ENCODE measurements at regions not wholly inside any gene's neighbourhood (a gene's known extent, or its start where the extent isn't known, plus 50 kb on each side); places are given as distances from the start of the nearest gene placed in this dataset.
"Not testable (repeated sequence)": the region's sequence is repeated elsewhere in the genome, so short reads cannot be mapped to it uniquely, and the experiment has no call there.

DNA sequence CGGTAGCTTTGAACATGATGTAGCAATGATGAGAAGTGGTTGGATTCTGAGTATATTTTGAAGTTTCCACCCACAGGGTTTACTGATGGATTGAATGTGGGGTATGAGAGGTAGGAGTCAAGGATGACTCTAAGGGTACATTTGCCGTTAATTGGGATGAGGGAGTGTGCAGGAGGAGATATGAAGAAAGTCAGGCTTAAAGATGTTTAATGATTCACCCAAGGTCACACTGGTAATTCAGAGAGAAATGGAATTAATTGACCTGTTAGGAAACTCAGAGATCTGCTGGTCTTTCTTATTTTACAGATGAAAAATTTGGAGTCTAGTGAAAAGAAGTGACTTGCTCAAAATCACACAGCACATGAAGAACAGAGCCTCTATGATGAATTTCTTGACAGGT is 390.7 kb downstream of the GBA3 start:
- Histone ChIP-seq H3K9ac (ENCODE audit: low read length) (no peak overlapping the region), H3K79me2 (replicated peaks; ENCODE audit: insufficient read depth, low read length) (no peaks in the 10 kb centered on the region), H3K4me2 (ENCODE audit: low read length) (no peak overlapping the region), H3K36me3 (ENCODE audit: insufficient read depth, low read length) (no peaks in the 10 kb centered on the region), H2AFZ (ENCODE audit: low read depth, low read length) (no peak overlapping the region), H4K20me1 (ENCODE audit: insufficient read depth) (no peaks in the 10 kb centered on the region), H3K4me3 (ENCODE audit: low read length) (no peak overlapping the region), H3K27ac (ENCODE audit: low read length) (no peak overlapping the region), H3K9me3 (ENCODE audit: low read length) (no peaks in the 10 kb centered on the region), H3K9me2 (ENCODE audit: insufficient read depth, low read length) (no peaks in the 10 kb centered on the region), H3K27me3 (ENCODE audit: insufficient read depth, low read depth, low read length) (no peaks in the 10 kb centered on the region), H3F3A (ENCODE audit: insufficient read depth, low read length, poor library complexity, severe bottlenecking) (no peaks in the 10 kb centered on the region)
- TF ChIP-seq SMC3 (conservative IDR thresholded peaks at IDR 0.05; ENCODE audit: poor library complexity): no peak
- TF ChIP-seq MXI1 (conservative IDR thresholded peaks at IDR 0.05; ENCODE audit: poor library complexity, severe bottlenecking): no peak
- no peak for TF ChIP-seq RAD21 (conservative IDR thresholded peaks at IDR 0.05)
- TF ChIP-seq, protein P1, sequence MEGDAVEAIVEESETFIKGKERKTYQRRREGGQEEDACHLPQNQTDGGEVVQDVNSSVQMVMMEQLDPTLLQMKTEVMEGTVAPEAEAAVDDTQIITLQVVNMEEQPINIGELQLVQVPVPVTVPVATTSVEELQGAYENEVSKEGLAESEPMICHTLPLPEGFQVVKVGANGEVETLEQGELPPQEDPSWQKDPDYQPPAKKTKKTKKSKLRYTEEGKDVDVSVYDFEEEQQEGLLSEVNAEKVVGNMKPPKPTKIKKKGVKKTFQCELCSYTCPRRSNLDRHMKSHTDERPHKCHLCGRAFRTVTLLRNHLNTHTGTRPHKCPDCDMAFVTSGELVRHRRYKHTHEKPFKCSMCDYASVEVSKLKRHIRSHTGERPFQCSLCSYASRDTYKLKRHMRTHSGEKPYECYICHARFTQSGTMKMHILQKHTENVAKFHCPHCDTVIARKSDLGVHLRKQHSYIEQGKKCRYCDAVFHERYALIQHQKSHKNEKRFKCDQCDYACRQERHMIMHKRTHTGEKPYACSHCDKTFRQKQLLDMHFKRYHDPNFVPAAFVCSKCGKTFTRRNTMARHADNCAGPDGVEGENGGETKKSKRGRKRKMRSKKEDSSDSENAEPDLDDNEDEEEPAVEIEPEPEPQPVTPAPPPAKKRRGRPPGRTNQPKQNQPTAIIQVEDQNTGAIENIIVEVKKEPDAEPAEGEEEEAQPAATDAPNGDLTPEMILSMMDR (IDR thresholded peaks at IDR 0.05; ENCODE audit: poor library complexity, severe bottlenecking): no peak
- TF ChIP-seq, protein P2, sequence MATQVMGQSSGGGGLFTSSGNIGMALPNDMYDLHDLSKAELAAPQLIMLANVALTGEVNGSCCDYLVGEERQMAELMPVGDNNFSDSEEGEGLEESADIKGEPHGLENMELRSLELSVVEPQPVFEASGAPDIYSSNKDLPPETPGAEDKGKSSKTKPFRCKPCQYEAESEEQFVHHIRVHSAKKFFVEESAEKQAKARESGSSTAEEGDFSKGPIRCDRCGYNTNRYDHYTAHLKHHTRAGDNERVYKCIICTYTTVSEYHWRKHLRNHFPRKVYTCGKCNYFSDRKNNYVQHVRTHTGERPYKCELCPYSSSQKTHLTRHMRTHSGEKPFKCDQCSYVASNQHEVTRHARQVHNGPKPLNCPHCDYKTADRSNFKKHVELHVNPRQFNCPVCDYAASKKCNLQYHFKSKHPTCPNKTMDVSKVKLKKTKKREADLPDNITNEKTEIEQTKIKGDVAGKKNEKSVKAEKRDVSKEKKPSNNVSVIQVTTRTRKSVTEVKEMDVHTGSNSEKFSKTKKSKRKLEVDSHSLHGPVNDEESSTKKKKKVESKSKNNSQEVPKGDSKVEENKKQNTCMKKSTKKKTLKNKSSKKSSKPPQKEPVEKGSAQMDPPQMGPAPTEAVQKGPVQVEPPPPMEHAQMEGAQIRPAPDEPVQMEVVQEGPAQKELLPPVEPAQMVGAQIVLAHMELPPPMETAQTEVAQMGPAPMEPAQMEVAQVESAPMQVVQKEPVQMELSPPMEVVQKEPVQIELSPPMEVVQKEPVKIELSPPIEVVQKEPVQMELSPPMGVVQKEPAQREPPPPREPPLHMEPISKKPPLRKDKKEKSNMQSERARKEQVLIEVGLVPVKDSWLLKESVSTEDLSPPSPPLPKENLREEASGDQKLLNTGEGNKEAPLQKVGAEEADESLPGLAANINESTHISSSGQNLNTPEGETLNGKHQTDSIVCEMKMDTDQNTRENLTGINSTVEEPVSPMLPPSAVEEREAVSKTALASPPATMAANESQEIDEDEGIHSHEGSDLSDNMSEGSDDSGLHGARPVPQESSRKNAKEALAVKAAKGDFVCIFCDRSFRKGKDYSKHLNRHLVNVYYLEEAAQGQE (IDR thresholded peaks at IDR 0.05; ENCODE audit: borderline replicate concordance): no peak

DNA sequence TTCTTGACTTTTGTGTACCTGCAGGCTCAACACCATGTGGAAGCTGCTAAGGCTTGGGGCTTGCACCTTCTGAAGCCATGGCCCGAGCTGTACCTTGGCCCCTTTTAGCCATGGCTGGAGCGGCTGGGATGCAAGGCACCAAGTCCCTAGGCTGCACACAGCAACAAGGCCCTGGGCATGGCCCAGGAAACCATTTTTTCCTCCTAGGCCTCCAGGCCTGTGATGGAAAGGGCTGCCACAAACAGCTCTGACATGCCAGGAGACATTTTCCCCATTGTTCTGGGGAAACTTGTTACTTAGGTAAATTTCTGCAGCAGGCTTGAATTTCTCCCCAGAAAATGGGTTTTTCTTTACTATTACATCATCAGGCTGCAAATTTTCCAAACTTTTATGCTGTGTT is 387.4 kb downstream of the GBA3 start:
- H3K79me2 ChIP-seq (replicated peaks; ENCODE audit: insufficient read depth, low read length); H2AFZ ChIP-seq (ENCODE audit: low read depth, low read length); H3K36me3 ChIP-seq (ENCODE audit: insufficient read depth, low read length); H3K9me3 ChIP-seq (ENCODE audit: low read length); H3K9ac ChIP-seq (ENCODE audit: low read length); H3K27me3 ChIP-seq (ENCODE audit: insufficient read depth, low read depth, low read length); H3K9me2 ChIP-seq (ENCODE audit: insufficient read depth, low read length); H3F3A ChIP-seq (ENCODE audit: insufficient read depth, low read length, poor library complexity, severe bottlenecking); H3K4me3 ChIP-seq (ENCODE audit: low read length); H3K4me2 ChIP-seq (ENCODE audit: low read length); H4K20me1 ChIP-seq (ENCODE audit: insufficient read depth); H3K27ac ChIP-seq (ENCODE audit: low read length): not testable (repeated sequence)

DNA sequence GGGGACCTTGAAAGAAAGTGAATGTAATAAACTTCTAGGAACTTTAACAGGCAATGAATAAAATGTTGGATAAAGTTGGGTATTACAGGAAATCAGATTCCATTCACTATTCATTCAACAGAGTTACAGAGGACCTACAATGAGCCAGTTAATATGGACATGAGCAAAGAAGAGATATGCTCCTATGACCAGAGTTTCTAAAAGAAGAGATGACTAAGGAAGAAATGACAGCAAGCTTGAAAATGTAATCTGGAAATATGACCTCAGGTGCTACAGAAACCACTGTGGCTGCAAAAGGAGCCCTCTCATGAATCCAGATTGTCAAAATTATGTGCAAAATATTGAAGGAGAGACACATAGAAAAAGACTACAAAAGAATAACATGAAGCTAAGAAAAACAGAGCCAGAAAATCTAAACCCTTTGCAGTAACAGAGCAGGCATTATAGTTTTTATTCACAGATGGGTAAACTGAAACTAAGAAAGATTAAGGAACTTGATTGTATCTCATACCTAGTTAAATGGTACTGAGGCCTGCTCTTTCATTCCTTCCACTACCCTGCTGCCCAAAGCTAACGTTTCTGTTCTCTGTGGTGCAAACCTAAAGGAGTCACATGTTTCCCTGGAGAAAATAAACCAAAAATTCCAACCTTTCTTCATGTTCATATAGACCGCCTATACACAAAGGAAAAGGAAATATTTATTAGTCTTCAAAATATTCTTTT is 378.3 kb downstream of the GBA3 start:
- Histone ChIP-seq H3K36me3 (ENCODE audit: insufficient read depth, low read length) (no peaks in the 10 kb centered on the region), H3K4me2 (ENCODE audit: low read length) (no peak overlapping the region), H3K27me3 (ENCODE audit: insufficient read depth, low read depth, low read length) (no peaks in the 10 kb centered on the region), H3F3A (ENCODE audit: insufficient read depth, low read length, poor library complexity, severe bottlenecking) (peaks cover 3% of the 10 kb centered on the region), H3K9me3 (ENCODE audit: low read length) (no peaks in the 10 kb centered on the region), H3K4me3 (ENCODE audit: low read length) (no peak overlapping the region), H3K9me2 (ENCODE audit: insufficient read depth, low read length) (no peaks in the 10 kb centered on the region), H4K20me1 (ENCODE audit: insufficient read depth) (no peaks in the 10 kb centered on the region), H3K9ac (ENCODE audit: low read length) (no peak overlapping the region), H2AFZ (ENCODE audit: low read depth, low read length) (no peak overlapping the region), H3K79me2 (replicated peaks; ENCODE audit: insufficient read depth, low read length) (no peaks in the 10 kb centered on the region), H3K27ac (ENCODE audit: low read length) (no peak overlapping the region)
- no peak for TF ChIP-seq TAF1 (IDR thresholded peaks at IDR 0.05; ENCODE audit: low read depth)
- TF ChIP-seq, protein P1 (IDR thresholded peaks at IDR 0.05; ENCODE audit: poor library complexity, severe bottlenecking): no peak
- TF ChIP-seq MXI1 (conservative IDR thresholded peaks at IDR 0.05; ENCODE audit: poor library complexity, severe bottlenecking): no peak
- no peak for TF ChIP-seq EP300 (conservative IDR thresholded peaks at IDR 0.05; ENCODE audit: poor library complexity, severe bottlenecking)
- TF ChIP-seq POLR2AphosphoS5 (IDR thresholded peaks at IDR 0.05): no peak
- no peak for TF ChIP-seq SMC3 (conservative IDR thresholded peaks at IDR 0.05; ENCODE audit: poor library complexity)
- TF ChIP-seq EZH2 (IDR thresholded peaks at IDR 0.05; ENCODE audit: borderline replicate concordance, insufficient read depth, low read length, poor library complexity, severe bottlenecking): no peak
- TF ChIP-seq, protein P2 (IDR thresholded peaks at IDR 0.05; ENCODE audit: borderline replicate concordance): no peak
- no peak for TF ChIP-seq RAD21 (conservative IDR thresholded peaks at IDR 0.05)

Measured in neural cell (in vitro differentiated cells).